Activated T-helper 1 cell treated with anti-CD3 and anti-CD28 coated beads, Interleukin-12 subunit alpha, Interleukin-12 subunit beta, Interleukin-2, Interleukin-4 antibody, amounts not matched to agents 30 ng/mL and 10 ng/mL and 1 ng/mL, durations not matched to agents 14 hours and 24 hours and 36 hours (primary cell): ENCODE measurements at regions not wholly inside any gene's neighbourhood (a gene's known extent, or its start where the extent isn't known, plus 50 kb on each side); places are given as distances from the start of the nearest gene placed in this dataset.
"Not testable (repeated sequence)": the region's sequence is repeated elsewhere in the genome, so short reads cannot be mapped to it uniquely, and the experiment has no call there.

ENCODE experiments used
- DNase-seq: peaks from one replicate; pipeline ENCODE4 v3.0.0; 2021; ENCODE audit warnings: low spot score
- H3K27ac Mint-ChIP-seq: one replicate; pipeline ENCODE4 v1.8.0; 2021; ENCODE audit warnings: mild to moderate bottlenecking, mixed read lengths
- H3K27me3 Mint-ChIP-seq: one replicate; pipeline ENCODE4 v1.8.0; 2022; ENCODE audit warnings: mild to moderate bottlenecking, moderate library complexity, mixed read lengths; ENCODE audit not compliant: insufficient read depth
- H3K36me3 Mint-ChIP-seq: one replicate; pipeline ENCODE4 v1.8.0; 2021; ENCODE audit warnings: low read depth, mixed read lengths
- H3K4me1 Mint-ChIP-seq: one replicate; pipeline ENCODE4 v1.8.0; 2021; ENCODE audit warnings: low read depth, mixed read lengths
- H3K4me3 Mint-ChIP-seq: one replicate; pipeline ENCODE4 v1.8.0; 2021; ENCODE audit warnings: mild to moderate bottlenecking, moderate library complexity, mixed read lengths
- H3K9me3 Mint-ChIP-seq: one replicate; pipeline ENCODE4 v1.8.0; 2021; ENCODE audit warnings: mixed read lengths
- intact Hi-C: fragments of 100-400 bp; cut with micrococcal nuclease; formaldehyde crosslinking; loops from one replicate; pipeline ENCODE4 v1.15.1; 2024

DNA sequence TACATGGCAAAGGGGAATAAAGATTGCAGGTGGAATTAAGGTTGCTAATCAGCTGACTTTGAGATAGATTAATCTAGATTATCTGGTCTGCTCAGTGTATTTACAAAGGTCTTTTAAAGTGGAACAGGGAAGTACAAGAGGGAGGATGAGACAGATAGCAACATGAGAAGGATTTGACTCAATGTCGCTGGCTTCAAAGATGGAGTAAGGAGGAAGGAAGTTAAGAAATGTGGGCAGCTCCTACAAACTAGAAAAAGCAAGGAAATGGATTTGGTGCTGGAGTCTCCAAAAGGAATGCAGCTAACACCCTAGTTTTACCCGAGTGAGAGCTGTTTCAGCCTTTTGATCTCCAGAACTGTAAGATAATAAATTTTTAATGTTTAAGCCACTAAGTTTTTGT is 180.7 kb upstream of the TTC14 start:
- H3K4me1 Mint-ChIP-seq = no peaks in the 10 kb centered on the region
- peaks cover 3% of the 10 kb centered on the region for H3K9me3 Mint-ChIP-seq
- no peaks in the 10 kb centered on the region for H3K27me3 Mint-ChIP-seq
- no peak overlapping the region for H3K27ac Mint-ChIP-seq
- intact Hi-C loops = no loop called here
- H3K4me3 Mint-ChIP-seq = no peak overlapping the region
- no peaks in the 10 kb centered on the region for H3K36me3 Mint-ChIP-seq
- no peak for DNase-seq

DNA sequence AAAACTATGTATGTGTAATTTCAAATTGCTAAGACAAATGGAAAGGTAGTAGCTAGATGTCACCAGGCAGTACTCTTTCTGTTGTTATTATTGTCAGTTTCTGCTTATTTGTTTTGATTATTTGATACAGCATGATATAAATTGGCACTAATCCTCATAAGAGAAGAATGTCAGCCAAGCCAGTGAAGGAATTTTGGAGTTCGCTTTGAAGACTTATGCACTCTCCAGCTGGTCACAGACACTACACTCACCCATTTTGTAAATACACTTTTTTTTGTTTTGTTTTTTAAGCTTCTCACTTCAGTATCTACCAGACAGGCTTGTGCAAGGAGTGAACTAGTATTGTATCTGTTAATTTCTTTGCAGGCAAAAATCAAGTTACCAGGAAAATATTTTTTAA is 180.2 kb upstream of the TTC14 start:
- Mint-ChIP-seq H3K36me3 (no peaks in the 10 kb centered on the region), H3K9me3 (peaks cover 3% of the 10 kb centered on the region), H3K27ac (no peak overlapping the region), H3K4me3 (no peak overlapping the region), H3K4me1 (no peaks in the 10 kb centered on the region), H3K27me3 (no peaks in the 10 kb centered on the region)
- DNase-seq = no peak
- intact Hi-C loops = no loop called here

DNA sequence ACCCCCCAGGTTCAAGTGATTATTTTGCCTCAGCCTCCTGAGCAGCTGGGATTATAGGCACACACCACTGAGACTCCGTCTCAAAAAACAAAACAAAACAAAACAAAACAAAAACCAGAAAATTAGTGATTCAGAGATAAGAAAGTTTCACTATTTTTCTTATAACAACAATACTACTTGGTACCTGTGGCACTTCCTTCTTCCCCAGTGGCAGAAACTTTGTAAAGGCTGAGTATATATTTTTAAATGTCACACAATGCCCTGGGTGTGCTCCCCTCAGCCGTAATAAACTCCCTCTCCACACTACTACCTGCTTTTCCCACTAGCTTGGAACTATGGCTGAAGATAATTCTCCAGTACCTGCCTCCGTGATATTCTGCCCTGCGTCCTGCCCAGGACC is 177.7 kb upstream of the TTC14 start:
- H3K9me3 Mint-ChIP-seq, H3K4me3 Mint-ChIP-seq, H3K27ac Mint-ChIP-seq, H3K36me3 Mint-ChIP-seq, intact Hi-C loops, H3K27me3 Mint-ChIP-seq, DNase-seq, H3K4me1 Mint-ChIP-seq: not testable (repeated sequence)

DNA sequence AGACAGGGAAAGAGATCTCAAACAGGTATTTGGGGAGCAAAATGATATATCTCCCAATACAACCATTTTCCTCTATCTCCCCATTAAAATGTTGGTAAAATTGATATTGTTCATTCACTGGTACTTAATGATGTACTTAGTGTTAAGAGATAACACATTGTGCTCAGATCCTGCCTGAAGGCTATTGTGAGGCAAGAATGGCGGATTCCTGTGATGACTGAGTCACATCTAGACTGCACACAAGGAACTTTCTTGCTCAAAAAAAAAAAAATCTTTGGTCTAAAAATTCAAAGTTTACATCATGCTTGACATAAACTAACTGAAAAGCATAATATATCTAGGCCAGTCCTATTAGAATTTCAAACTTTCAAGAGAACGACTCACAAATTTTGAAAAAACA is 171.1 kb upstream of the TTC14 start:
- Mint-ChIP-seq H3K4me3 (no peak overlapping the region), H3K36me3 (no peaks in the 10 kb centered on the region), H3K4me1 (no peaks in the 10 kb centered on the region), H3K9me3 (peaks cover 14% of the 10 kb centered on the region), H3K27me3 (no peaks in the 10 kb centered on the region), H3K27ac (no peak overlapping the region)
- no peak for DNase-seq
- intact Hi-C loops = no loop called here

DNA sequence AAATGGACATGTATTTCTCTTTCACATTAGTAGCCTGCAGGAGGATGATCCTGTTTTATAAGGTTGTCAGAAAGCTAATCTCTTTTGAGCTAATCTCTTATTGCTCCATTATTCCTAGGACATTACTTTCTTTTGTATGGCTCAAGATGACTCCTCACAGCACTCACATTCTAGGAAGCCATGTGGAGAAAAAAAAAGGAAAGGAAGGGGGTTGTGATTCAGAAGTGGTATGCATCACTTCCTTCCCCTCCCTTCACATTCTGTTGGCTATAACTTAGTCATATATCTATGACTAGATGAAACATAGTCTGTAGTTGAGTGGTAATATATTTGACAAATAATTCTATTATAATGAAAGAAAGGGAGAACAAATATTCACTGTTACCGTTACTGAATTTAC is 168.8 kb upstream of the TTC14 start:
- Mint-ChIP-seq H3K9me3 (peaks cover 14% of the 10 kb centered on the region), H3K36me3 (no peaks in the 10 kb centered on the region), H3K27ac (no peak overlapping the region), H3K4me3 (no peak overlapping the region), H3K4me1 (no peaks in the 10 kb centered on the region), H3K27me3 (no peaks in the 10 kb centered on the region)
- intact Hi-C loops = no loop called here
- no peak for DNase-seq

DNA sequence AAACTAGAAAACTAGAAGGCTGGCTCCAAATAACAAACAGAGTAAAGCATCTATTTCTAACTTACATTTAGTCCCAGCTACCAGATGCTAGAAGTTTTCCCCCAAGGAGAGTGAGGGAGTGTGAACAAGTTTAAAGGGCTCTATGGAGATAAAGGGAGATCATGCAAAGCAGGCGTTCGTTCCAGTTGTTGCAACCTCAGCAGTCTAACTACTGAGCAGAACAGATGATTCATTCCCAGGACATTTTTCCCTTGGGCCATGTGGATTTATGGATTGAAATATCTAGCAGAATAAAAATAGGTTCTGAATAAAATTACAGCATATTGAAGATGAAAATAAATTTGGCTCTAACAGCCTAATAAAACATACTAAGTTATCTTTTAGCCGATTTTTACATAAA is 154.8 kb upstream of the TTC14 start:
- Mint-ChIP-seq H3K27me3 (no peaks in the 10 kb centered on the region), H3K36me3 (no peaks in the 10 kb centered on the region), H3K9me3 (peaks cover 10% of the 10 kb centered on the region), H3K4me3 (no peak overlapping the region), H3K27ac (no peak overlapping the region), H3K4me1 (no peaks in the 10 kb centered on the region)
- intact Hi-C loops = no loop called here
- DNase-seq = no peak

DNA sequence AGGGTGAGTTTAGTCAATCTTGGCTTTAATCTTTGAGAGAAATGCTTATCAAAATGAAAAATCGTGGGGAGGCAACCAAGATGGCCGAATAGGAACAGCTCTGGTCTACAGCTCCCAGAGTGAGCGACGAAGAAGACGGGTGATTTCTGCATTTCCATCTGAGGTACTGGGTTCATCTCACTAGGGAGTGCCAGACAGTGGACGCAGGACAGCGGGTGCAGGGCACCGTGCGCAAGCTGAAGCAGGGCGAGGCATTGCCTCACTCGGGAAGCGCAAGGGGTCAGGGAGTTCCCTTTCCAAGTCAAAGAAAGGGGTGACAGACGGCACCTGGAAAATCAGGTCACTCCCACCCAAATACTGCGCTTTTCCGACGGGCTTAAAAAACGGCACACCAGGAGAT is 153.6 kb upstream of the TTC14 start:
- DNase-seq, H3K27me3 Mint-ChIP-seq, H3K36me3 Mint-ChIP-seq, intact Hi-C loops, H3K4me1 Mint-ChIP-seq, H3K4me3 Mint-ChIP-seq, H3K27ac Mint-ChIP-seq: not testable (repeated sequence)
- H3K9me3 Mint-ChIP-seq = peaks cover 10% of the 10 kb centered on the region

DNA sequence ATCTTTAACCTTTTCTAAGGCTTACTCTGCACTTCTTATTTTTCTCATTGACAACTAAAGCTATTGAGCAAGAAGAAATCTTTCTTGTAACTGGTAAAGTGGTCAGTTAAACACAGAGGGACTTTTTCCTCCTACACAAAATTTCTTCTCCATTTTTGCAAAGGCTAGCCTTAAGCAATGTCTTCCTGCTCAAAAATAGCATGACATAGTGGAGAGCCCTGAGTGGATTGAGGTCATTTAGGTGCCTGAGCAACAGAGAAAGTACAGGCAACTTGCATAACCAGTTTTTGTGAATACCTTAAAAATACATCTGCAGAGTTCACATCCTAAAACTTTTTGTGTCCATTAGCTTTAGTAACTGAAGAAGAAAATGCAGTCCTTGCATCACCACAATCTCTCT is 144.7 kb upstream of the TTC14 start:
- intact Hi-C loops = no loop called here

DNA sequence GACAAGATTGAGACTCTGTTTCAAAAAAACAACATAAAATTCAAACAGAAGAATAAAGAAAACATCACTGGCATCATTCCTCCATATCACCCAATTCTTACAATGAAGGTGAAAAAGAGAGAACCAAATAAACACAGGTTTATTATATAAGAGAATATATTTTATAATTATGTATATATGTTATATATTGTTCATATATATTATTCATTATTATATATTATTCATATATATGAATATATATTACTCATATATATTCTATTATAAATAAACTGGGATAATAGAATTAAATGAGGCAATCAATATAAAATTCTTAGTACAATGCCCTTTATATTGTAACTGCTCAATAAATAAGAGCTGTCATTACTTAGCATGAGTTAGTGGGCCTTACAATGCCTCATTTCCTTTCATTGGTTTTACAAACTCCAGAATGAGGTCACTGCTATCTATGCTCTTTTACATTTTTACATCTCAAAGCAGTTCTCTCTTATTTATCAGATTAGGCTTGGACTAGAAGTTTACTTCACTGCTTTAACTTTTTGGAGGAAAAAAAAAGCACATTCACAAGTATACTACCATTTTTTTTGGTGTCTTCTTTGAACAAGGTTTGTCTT is 135.5 kb upstream of the TTC14 start:
- Mint-ChIP-seq H3K4me1 (no peaks in the 10 kb centered on the region), H3K9me3 (no peaks in the 10 kb centered on the region), H3K4me3 (no peak overlapping the region)

More for the DNA sequence above, 144.7 kb upstream of the TTC14 start:
- H3K9me3 Mint-ChIP-seq = peaks cover 3% of the 10 kb centered on the region
- H3K27me3 Mint-ChIP-seq = no peaks in the 10 kb centered on the region
- H3K4me1 Mint-ChIP-seq = no peaks in the 10 kb centered on the region
- DNase-seq = no peak
- H3K27ac Mint-ChIP-seq = no peak overlapping the region
- H3K36me3 Mint-ChIP-seq = no peaks in the 10 kb centered on the region
- H3K4me3 Mint-ChIP-seq = no peak overlapping the region

DNA sequence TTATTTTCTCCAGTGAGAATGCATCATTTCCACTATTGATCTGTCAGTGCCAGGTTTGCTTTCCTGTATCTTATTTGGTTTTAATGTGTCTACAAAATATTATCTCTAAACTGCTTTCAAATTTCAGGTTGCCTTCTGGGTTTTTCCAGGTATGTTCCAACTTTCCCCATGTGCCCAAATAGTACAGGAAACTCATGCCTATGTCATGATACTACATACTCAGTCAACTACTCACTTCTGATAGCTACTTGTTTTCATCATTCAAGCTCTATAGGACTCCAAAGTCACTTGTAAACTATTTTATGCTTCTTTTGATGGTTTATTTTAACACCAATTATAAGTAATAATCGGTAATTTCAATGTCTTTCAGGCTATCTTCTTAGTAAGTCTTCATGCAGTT is 134.8 kb upstream of the TTC14 start:
- DNase-seq = no peak
- intact Hi-C loops = no loop called here
- H3K27me3 Mint-ChIP-seq = no peaks in the 10 kb centered on the region
- H3K4me1 Mint-ChIP-seq = no peaks in the 10 kb centered on the region
- no peaks in the 10 kb centered on the region for H3K9me3 Mint-ChIP-seq
- no peak overlapping the region for H3K27ac Mint-ChIP-seq
- no peak overlapping the region for H3K4me3 Mint-ChIP-seq
- H3K36me3 Mint-ChIP-seq = no peaks in the 10 kb centered on the region

More for the DNA sequence above, 135.5 kb upstream of the TTC14 start:
- no peak overlapping the region for H3K27ac Mint-ChIP-seq
- H3K27me3 Mint-ChIP-seq = no peaks in the 10 kb centered on the region
- intact Hi-C loops = no loop called here
- no peak for DNase-seq
- H3K36me3 Mint-ChIP-seq = no peaks in the 10 kb centered on the region

DNA sequence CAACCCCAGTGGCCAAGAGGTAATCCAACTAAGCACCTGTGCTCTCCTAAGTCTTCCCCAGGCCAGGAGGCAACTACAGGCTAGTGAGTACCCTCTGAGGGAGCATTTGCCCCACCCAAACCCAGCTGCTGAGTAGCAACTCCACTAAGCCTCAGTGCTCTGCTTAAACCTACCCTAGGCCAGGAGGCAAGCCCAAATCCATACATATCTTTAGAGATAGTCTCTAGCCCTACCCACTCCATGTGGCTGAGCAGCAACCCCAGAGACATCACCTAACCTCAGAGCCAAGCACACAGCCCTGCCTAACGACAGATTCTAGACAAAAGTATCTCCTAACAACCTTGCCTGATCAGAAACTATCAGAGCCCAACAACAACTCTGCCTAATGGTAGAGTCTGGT is 132.8 kb upstream of the TTC14 start:
- H3K4me1 Mint-ChIP-seq = no peaks in the 10 kb centered on the region
- no peak overlapping the region for H3K27ac Mint-ChIP-seq
- H3K4me3 Mint-ChIP-seq = no peak overlapping the region
- DNase-seq = no peak
- H3K9me3 Mint-ChIP-seq = no peaks in the 10 kb centered on the region
- H3K27me3 Mint-ChIP-seq = no peaks in the 10 kb centered on the region
- intact Hi-C loops = no loop called here
- no peaks in the 10 kb centered on the region for H3K36me3 Mint-ChIP-seq

DNA sequence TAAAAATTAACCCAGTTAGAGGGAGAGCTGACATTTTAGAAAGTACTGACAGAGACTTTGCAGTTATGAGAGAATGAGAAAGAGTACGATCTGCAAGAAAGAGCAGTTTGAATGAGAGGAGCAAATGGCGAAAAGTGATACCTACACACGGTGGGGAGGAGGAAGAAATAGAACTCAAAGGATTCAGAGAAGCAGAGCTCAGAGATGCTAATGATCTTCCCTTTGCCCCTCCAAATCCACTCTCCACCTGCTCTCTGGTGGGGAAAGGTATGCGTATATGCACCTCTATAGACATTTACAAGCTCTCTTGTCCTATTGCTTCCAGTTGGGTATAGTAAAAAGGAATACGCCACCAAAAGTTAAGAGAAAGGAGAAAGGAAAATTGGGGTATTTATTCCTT is 123.3 kb upstream of the TTC14 start:
- Mint-ChIP-seq H3K27me3 (no peaks in the 10 kb centered on the region), H3K27ac (no peak overlapping the region), H3K4me3 (no peak overlapping the region), H3K9me3 (peaks cover 5% of the 10 kb centered on the region), H3K36me3 (no peaks in the 10 kb centered on the region), H3K4me1 (no peaks in the 10 kb centered on the region)
- no peak for DNase-seq
- intact Hi-C loops = no loop called here

DNA sequence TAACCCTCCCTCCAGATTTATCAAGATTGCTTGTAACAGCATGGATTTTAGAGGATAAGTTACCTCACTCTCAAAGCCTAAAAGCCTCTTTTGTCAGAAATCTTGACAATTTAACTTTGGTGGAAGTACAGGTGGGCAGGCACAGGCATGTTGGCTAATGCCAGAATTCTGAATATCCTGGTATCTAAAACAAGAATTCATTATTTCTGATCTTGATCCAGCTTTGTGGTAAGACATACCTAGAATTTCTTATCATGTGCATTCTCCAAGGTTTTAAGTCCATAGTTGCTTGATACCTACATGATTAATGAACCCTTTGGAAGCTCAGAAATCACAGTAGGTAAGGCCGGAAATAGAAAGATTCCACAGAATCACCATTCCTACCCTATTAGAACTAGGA is 109.9 kb upstream of the TTC14 start:
- no peak for DNase-seq
- Mint-ChIP-seq H3K36me3 (no peaks in the 10 kb centered on the region), H3K4me1 (no peaks in the 10 kb centered on the region), H3K27me3 (no peaks in the 10 kb centered on the region), H3K27ac (no peak overlapping the region), H3K4me3 (no peak overlapping the region), H3K9me3 (peaks cover 13% of the 10 kb centered on the region)
- intact Hi-C loops = no loop called here

DNA sequence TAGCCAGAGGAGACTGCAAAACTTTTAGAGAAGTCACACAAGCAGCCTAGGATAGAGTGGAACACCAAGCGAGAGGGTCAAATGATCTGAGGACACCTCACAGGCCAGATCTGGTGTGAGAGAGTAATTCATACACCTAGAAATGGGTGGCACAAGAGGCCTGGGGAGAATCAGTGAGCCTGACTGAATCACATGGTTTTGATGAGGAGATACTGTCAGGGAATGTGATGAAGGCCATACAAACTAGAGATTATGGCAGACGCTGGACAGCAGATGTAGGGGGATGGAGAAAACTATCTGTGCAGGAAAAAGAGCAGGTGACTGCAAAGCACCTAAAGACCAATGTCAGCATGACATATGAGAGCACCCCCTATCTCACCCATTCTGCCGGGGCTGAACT is 105.0 kb upstream of the TTC14 start:
- H3K36me3 Mint-ChIP-seq = no peaks in the 10 kb centered on the region
- H3K9me3 Mint-ChIP-seq = peaks cover 13% of the 10 kb centered on the region
- no peaks in the 10 kb centered on the region for H3K27me3 Mint-ChIP-seq
- DNase-seq = no peak
- no peak overlapping the region for H3K4me3 Mint-ChIP-seq
- no peaks in the 10 kb centered on the region for H3K4me1 Mint-ChIP-seq
- no peak overlapping the region for H3K27ac Mint-ChIP-seq
- intact Hi-C loops = no loop called here
